Anterior cingulate cortex (tissue), 58 donors: ENCODE measurements at regions not wholly inside any gene's neighbourhood (a gene's known extent, or its start where the extent isn't known, plus 50 kb on each side); places are given as distances from the start of the nearest gene placed in this dataset.
"Not testable (repeated sequence)": the region's sequence is repeated elsewhere in the genome, so short reads cannot be mapped to it uniquely, and the experiment has no call there.

Experiments
- DNase-seq, 58 donors: peaks; one replicate each; lab custom pipeline; 2025; lab: John Stamatoyannopoulos, UW

- DNase-seq = peak in 50 of 58 donors; percentile 2 to 78 (median 34)
Measured at GRCh38 chr5:18393565-18394442, 759.5 kb downstream of the TAF11L14 start.

DNA sequence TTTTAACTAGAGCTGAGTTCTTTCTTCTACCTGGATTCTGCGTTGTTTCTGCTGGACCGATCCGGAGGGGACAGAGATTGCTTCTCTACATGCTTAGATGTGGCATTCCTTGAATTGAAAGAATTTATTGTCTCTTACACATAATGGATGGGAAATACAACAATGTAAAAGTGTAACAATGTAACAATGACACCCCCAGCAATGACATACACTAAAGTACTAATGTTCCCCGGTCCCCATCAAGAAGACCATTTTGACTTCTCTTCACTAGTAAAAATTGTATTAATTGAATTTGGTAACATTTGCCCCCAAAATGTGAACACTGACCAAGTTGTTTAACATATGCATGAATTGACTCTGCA lies 760.2 kb downstream of the TAF11L14 start:
- no peak for DNase-seq

DNA sequence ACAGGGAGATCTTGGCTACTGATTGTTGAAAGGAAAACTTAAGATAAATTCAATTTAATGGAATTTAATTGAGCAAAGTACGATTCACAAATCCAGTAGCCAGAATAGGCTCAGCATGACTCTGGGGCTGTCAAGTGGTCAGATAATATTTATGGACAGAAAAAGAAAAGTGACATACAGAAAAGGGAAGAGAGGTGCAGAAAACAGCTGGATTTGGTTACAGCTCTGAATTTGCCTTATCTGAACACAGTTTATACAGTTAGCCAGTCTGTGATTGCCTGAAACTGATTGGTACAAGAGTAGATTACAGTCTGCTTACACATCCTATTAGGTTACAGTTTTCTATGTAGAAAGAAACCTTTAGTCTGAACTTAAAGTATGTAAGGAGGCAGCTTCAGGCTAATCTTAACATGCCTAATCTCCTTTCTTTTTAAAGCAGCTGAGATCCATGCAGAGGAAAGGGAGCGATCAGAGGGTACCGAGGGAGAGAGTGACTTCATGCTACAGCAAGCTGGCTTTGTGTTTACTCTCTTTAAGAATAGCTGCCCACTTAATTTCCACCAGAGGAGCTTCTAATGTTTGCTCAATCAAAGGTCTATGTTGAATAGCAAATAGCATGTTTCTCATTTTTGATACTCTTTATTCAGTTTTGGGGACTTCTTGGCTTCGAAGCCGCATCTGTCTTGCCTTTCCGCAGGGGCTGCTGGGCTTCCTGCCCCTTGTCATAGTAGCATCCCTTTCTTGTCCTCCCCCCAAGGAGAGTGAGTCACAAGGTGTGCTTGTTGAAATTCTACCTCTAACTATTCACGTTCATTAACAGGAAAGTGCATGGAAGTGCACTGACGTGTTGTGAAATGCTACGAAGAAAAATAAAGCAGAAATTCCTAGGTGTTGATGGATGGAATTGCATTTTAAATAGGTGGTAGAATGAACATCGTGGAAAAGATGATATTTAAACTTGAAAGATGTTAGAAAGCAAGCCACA lies 761.2 kb downstream of the TAF11L14 start:
- no peak for DNase-seq

DNA sequence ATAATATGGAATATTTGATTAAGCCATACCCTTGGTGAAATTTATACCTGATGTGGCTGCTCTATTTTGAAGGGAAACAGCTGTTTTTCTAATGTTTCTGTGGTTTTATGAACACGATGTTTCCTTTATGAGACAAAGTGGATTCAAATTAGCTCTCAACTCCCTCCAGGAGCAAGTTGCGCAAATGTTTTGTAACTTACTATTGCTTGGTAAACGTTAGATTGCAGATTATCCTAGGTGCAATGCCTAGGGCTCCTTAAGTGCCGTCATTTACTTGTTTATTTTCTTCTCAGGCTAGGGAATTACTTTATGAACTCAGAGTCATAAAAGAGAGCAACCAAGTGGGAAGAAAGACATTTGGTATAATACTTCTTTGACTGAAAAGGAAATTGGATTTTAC lies 763.1 kb downstream of the TAF11L14 start:
- no peak for DNase-seq

GRCh38 chr5:18397891-18398290 lies 763.6 kb downstream of the TAF11L14 start:
- no peak for DNase-seq

DNA sequence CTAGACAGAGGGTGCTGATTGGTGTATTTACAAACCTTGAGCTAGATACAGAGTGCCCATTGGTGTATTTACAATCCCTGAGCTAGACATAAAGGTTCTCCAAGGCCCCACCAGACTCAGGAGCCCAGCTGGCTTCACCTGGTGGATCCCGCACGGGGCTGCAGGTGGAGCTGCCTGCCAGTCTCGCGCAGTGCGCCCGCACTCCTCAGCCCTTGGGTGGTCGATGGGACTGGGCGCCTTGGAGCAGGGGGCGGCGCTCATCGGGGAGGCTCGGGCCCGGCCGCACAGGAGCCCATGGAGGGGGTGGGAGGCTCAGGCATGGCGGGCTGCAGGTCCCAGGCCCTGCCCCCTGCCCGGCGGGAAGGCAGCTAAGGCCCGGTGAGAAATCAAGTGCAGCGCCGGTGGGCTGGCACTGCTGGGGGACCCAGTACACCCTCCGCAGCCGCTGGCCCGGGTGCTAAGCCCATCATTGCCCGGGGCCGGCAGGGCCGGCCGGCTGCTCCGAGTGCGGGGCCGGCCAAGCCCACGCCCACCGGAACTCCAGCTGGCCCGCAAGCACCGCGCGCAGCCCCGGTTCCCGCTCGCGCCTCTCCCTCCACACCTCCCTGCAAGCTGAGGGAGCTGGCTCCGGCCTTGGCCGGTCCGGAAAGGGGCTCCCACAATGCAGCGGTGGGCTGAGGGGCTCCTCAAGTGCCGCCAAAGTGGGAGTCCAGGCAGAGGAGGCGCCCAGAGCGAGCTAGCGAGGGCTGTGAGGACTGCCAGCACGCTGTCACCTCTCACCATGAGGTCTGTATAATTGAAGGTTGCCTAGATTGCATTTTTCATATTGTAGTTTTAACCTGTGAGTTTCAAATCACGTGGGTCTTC lies 765.4 kb downstream of the TAF11L14 start:
- DNase-seq = not testable (repeated sequence)

GRCh38 chr5:18403141-18403540 lies 768.9 kb downstream of the TAF11L14 start:
- no peak for DNase-seq

DNA sequence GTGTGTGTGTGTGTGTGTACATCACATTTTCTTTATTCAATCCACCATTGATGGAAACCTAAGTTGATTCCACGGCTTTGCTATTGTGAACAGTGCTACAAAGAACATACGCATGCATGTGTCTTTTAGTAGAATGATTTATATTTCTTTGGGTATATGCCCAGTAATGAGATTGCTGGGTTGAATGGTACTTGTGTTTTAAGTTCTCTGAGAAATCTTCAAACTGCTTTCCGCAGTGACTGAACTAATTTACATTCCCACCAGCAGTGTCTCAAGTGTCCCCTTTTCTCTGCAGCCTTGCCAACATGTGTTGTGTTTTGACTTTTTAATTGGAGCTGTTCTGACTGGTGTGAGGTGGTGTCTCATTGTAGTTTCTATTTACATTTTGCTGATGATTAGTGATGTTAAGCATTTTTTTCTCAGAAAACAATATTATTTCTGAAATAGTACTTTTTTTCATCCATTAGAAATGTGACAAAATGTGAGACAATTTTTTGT lies 769.7 kb downstream of the TAF11L14 start:
- no peak for DNase-seq

DNA sequence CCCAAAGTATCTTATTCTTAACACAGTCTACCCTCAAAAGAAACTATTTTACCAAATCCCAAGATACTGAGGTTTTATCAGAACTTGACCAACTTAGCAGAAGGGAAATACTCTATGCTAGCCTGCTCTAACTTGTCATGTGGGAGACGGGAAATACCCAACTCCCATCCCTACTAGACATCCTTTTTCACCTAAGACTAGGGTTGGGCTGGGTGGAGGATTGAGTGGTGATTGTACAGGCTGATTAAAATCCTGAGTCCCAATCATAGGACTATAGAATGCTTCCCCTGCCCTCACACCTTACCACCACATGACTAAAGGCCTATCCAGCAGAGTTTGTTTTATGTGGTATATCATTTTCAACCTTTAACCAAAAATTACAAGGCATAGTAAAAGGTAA lies 786.5 kb downstream of the TAF11L14 start:
- no peak for DNase-seq

- no peak for DNase-seq
Measured at GRCh38 chr5:18433336-18433735, 799.1 kb downstream of the TAF11L14 start.

DNA sequence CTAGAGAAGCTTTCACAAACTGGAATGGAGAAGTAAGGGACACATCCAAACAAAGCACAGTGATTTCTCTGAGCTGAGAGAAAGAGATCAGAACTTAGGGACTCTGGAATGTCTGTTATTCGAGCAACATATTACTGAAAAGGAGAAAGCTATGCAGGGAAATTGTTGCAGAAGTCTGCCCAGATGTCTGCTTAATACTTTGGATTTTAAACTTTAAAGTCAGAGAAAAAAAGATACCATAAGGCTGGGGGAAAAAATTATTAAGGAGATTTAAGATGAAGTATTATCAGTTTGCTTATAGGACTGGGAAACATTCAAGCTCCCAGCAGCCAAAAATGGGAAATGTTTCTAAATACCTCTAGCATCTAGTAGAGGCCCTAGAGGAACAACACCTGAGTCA lies 803.9 kb downstream of the TAF11L14 start:
- DNase-seq = no peak

- no peak for DNase-seq
Measured at GRCh38 chr5:18455521-18455920, 821.3 kb downstream of the TAF11L14 start.

GRCh38 chr5:18457255-18457654 lies 823.0 kb downstream of the TAF11L14 start:
- DNase-seq = no peak

DNA sequence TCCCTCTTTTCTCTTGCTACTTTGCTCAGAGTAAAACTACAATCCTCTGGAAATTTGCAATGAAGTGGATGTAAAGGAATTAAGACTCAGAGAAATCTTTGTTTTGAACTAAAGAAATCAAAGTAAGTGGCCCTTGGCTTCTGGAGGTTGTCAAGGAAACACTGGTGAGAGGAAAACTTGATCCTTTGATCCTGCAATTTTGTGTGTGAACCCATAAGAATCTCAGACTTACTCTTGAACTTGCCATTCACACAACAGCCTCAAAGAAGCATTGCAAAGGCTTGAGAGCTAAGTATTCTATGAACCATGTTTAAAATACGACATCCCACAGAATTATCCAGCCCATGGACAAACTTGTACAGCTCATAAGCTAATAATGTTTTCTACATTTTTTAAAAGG lies 827.5 kb downstream of the TAF11L14 start:
- no peak for DNase-seq

DNA sequence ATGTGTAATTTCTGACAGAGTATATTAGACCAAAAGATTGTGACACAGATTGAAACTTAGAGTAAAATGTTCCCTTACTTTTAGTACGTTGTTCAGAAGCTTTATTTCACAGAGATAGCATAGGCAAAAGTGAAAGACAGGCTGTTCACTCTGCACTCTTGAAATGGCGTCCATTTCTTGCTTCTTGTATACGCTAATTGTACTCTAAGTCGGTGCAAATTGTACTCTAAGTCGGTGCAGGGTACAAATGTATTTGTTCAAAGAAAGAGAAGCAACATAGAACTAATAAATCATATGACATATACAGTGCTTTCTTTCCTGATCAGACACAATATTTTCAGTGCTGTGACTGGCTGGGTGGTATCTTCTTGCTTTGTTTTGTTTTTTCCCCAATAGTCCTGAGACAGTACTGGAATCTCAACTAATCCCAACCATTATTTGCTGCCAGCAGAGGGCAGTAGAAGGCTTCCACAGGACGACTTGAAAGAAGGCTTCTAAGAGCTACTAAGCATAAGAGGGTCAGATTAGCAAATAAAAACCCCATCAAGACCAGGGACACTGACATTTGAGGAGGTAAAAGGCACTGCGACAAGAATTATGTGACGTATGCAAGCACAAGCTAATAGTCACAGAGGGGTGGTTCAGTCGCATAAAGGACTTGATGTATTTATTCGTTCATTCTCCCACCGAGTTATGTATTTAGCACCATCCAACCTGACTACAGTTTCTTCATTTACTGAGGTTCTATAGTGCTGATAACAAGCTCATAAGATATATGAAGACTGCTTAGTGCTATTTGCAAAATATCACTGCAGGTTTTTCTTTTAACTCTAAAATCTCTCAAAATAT lies 831.8 kb downstream of the TAF11L14 start:
- DNase-seq = peak in 51 of 58 donors; percentile 1 to 83 (median 35)

DNA sequence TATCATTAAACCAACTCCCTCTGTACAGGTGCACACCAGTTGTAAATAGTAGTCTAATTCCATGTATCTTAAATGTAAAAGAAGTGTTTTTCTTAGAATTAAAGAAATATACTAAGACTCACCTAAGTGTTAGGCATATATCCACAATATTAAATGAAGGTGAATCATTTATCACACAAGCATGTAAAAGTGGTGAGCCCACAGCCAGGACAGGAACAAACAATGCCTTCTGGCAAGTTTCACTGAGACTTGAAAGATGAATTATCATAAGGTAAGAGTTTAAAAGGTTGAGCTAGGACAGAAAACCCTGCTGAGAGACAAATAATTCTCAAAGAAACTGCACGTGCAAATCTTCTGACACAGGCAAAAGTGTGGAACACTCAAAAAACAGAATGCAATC lies 832.5 kb downstream of the TAF11L14 start:
- no peak for DNase-seq

DNA sequence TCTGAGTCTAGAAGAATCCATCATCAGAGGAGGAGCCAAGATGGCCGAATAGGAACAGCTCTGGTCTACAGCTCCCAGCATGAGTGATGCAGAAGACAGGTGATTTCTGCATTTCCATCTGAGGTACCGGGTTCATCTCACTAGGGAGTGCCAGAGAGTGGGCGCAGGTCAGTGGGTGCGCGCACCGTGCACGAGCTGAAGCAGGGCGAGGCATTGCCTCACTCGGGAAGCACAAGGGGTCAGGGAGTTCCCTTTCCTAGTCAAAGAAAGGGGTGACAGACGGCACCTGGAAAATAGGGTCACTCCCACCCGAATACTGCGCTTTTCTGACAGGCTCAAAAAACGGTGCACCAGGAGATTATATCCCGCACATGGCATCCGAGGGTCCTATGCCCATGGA lies 837.5 kb downstream of the TAF11L14 start:
- DNase-seq = not testable (repeated sequence)

- DNase-seq = no peak
Measured at GRCh38 chr5:18483451-18483850, 849.2 kb downstream of the TAF11L14 start.

GRCh38 chr5:18487928-18488480 lies 853.7 kb downstream of the TAF11L14 start:
- no peak for DNase-seq
